ENCODE measurements at regions not wholly inside any gene's neighbourhood (a gene's known extent, or its start where the extent isn't known, plus 50 kb on each side); places are given as distances from the start of the nearest gene placed in this dataset.
A peak's percentile ranks its signal among the peaks of the same experiment; 100 is the strongest.
"Not testable (repeated sequence)": the region's sequence is repeated elsewhere in the genome, so short reads cannot be mapped to it uniquely, and the experiment has no call there.

DNA sequence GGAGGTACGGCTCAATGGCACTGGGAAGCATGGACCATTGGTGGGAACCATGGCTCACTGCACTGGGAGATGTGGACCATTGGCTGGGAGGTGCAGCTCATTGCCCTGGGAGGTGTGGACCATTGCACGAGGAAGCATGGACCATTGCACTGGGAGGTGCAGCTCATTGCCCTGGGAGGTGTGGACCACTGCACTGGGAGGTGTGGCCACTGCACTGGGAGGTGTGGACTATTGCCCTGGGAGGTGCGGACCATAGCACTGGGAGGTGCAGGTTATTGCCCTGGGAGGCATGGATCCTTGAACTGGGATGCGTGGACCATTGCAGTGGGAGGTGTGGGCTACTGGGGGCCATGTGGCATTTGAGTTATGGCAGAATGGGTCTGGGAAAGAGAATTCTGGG is 195.4 kb upstream of the PLGLB1 start:
- H3K4me1 ChIP-seq (ENCODE audit: control insufficient read depth in 1 of 2, low read depth in 2 of 2); DNase-seq (ENCODE audit: low spot score); H3K27ac ChIP-seq; H3K27me3 ChIP-seq (replicated peaks; ENCODE audit: insufficient read depth); ATAC-seq (ENCODE audit: insufficient number of reproducible peaks, low FRiP score, low read depth); H3K9me3 ChIP-seq; H3K4me3 ChIP-seq; H3K36me3 ChIP-seq: not testable (repeated sequence)

DNA sequence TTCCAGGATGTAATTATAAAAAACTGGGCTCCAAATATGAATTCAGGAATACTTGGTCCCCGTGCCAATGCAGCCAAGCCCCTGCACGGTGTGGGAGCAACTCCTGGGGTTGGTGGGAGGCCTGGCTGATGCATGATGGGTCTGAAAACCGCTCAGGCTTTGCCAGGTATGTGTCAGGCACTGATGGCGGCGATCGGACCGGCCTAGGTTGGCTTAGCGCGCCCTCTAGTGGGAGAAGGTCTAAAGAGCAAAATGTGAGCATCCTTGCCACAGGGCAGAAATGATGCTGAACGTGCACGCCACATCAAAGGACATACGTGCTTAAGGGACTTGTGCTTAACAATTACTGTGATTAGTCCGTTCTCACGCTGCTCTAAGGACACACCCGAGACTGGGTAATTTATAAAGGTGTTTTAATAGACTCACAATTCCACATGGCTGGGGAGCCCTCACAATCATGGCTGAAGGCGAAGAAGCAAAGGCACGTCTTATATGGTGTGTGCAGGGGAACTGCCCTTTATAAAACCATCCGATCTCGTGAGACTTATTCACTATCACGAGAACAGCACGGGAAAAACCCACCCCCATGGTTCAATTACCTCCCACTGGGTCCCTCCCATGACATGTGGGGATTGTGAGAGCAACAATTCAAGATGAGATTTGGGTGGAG is 196.2 kb upstream of the PLGLB1 start:
- not testable (repeated sequence) for DNase-seq (ENCODE audit: low spot score); H3K27ac ChIP-seq; H3K36me3 ChIP-seq; H3K4me1 ChIP-seq (ENCODE audit: control insufficient read depth in 1 of 2, low read depth in 2 of 2); H3K4me3 ChIP-seq; H3K9me3 ChIP-seq; H3K27me3 ChIP-seq (replicated peaks; ENCODE audit: insufficient read depth)
- peak; percentile 72 for ATAC-seq (ENCODE audit: insufficient number of reproducible peaks, low FRiP score, low read depth)

DNA sequence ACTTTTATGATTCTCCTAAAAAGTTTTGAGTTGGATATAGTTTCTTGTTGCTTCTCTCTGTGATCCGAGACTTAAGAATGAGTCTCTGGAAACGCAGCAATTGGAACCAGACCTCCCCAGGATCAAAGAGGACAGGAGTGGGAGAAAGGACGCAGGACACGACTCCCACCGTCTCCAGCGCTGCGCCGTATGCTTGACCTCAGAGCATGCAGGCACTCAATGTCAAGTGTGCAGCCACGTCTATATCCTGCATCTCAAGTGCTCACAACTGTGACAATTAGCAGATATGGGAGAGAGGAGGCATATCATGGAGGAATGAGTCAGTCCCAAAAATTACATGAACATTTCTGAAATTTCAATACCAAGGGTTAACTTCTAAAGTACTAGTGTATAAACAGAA is 199.0 kb upstream of the PLGLB1 start:
- H3K36me3 ChIP-seq; DNase-seq (ENCODE audit: low spot score); H3K27ac ChIP-seq; ATAC-seq (ENCODE audit: insufficient number of reproducible peaks, low FRiP score, low read depth); H3K9me3 ChIP-seq; H3K27me3 ChIP-seq (replicated peaks; ENCODE audit: insufficient read depth); H3K4me3 ChIP-seq; H3K4me1 ChIP-seq (ENCODE audit: control insufficient read depth in 1 of 2, low read depth in 2 of 2): not testable (repeated sequence)

DNA sequence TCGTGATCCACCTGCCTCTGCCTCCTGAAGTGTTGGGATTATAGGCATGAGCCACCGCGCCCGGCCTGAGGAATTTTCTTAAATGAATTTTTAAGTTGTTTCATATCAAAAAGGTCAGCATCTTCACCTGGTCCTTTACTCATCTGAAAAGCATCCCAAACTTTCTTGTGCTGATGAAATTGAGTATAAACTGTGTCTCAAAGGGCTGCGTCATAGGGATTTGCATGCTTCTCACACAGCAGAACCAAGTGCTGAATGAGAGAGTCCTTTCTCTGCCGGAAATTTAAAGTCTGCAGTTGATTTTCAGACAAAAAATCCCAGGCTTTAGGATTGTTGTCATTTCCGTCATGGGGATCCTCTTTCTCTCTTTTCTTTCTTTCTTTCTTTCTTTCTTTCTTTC is 200.5 kb upstream of the PLGLB1 start:
- H3K27ac ChIP-seq; H3K27me3 ChIP-seq (replicated peaks; ENCODE audit: insufficient read depth); H3K4me1 ChIP-seq (ENCODE audit: control insufficient read depth in 1 of 2, low read depth in 2 of 2); ATAC-seq (ENCODE audit: insufficient number of reproducible peaks, low FRiP score, low read depth); DNase-seq (ENCODE audit: low spot score); H3K9me3 ChIP-seq; H3K36me3 ChIP-seq; H3K4me3 ChIP-seq: not testable (repeated sequence)

DNA sequence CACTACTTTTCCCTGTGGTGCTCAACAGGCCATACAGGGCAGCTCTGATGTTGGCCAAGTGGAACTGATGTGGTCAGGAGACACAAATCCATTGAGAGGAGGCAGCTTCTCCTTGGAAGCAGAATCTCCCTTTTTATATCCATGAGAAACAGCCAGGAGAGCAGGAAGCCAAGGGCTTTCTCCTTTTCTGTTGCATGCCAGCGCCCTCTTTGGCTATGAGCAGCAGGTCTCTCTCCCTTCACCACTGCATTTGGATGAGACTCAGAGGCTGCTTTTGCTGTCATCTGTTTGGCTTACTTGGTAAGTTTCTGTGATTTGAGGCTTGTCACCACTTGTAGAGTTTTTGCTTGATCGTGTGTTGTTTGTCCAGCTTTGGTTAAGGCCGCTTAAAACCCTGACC is 202.2 kb upstream of the PLGLB1 start:
- DNase-seq (ENCODE audit: low spot score); H3K9me3 ChIP-seq; H3K4me1 ChIP-seq (ENCODE audit: control insufficient read depth in 1 of 2, low read depth in 2 of 2); H3K4me3 ChIP-seq; ATAC-seq (ENCODE audit: insufficient number of reproducible peaks, low FRiP score, low read depth); H3K27me3 ChIP-seq (replicated peaks; ENCODE audit: insufficient read depth); H3K27ac ChIP-seq; H3K36me3 ChIP-seq: not testable (repeated sequence)

- DNase-seq (ENCODE audit: low spot score); H3K36me3 ChIP-seq; H3K9me3 ChIP-seq; H3K4me3 ChIP-seq; H3K4me1 ChIP-seq (ENCODE audit: control insufficient read depth in 1 of 2, low read depth in 2 of 2); H3K27ac ChIP-seq; H3K27me3 ChIP-seq (replicated peaks; ENCODE audit: insufficient read depth): not testable (repeated sequence)
- peak; percentile 65 for ATAC-seq (ENCODE audit: insufficient number of reproducible peaks, low FRiP score, low read depth)
- TF ChIP-seq CTCF (IDR thresholded peaks at IDR 0.05): peak; percentile 72
These were observed 207.5 kb upstream of the PLGLB1 start for GRCh38 chr2:87229091-87229689.

DNA sequence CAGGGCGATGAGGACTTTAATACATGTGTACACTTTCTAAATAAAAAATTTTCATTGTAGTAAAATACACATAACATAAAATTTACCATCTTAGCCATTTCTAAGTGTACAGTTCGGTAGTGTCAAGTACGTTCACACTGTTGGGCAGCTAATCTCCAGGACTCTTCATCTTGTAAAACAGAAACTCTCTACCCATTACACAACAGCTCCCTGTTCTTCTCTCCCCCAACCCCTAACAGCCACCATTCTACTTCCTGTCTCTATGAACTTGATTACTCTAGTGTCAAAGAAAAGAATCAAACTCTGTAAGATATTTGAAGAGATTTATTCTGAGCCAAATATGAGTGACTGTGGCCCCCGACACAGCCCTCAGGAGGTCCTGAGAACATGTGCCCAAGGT is 208.3 kb upstream of the PLGLB1 start:
- H3K4me1 ChIP-seq (ENCODE audit: control insufficient read depth in 1 of 2, low read depth in 2 of 2); H3K27ac ChIP-seq; H3K27me3 ChIP-seq (replicated peaks; ENCODE audit: insufficient read depth); H3K36me3 ChIP-seq; DNase-seq (ENCODE audit: low spot score); H3K4me3 ChIP-seq; H3K9me3 ChIP-seq; ATAC-seq (ENCODE audit: insufficient number of reproducible peaks, low FRiP score, low read depth): not testable (repeated sequence)

GRCh38 chr2:87235333-87235981 is 213.8 kb upstream of the PLGLB1 start:
- H3K4me3 ChIP-seq; H3K36me3 ChIP-seq; ATAC-seq (ENCODE audit: insufficient number of reproducible peaks, low FRiP score, low read depth); DNase-seq (ENCODE audit: low spot score); H3K4me1 ChIP-seq (ENCODE audit: control insufficient read depth in 1 of 2, low read depth in 2 of 2); H3K27me3 ChIP-seq (replicated peaks; ENCODE audit: insufficient read depth); H3K9me3 ChIP-seq; H3K27ac ChIP-seq: not testable (repeated sequence)

DNA sequence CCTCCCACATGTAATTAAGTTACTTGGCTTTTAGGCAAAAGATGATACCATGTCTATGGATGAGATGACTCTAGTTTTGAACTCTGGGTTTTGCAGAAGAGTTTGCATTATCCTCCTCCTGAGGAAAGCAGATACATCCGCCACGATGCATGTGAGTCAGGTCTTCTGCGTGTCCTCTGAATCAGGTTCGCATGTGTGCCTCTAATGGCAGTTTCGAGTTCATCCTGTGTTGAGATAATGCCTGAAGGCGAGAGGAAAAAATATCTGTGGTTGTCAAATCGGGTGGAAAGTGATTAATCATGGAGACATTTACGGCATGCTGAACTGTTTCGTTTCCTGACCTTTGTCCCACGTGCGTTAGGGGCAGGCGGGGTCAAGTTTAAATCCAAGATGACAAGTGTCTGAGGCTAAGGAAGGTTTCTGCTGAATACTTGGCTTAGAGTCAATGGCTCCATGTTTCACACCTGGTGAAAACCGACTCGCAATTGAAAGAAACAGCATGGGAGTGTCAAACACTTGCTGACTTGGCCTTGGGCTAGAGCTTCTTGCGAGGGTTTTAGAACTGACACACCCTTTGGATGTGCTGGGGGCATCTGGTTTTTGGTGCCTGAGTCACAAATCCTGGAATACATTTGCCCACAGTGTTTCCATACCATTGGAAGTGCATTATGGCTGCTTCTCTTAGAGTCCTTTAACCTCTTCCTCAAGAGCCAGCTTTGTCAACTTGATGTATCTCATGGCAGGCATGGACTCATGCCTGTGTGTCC is 216.1 kb upstream of the PLGLB1 start:
- not testable (repeated sequence) for H3K9me3 ChIP-seq; ATAC-seq (ENCODE audit: insufficient number of reproducible peaks, low FRiP score, low read depth); H3K4me3 ChIP-seq; H3K27ac ChIP-seq; H3K27me3 ChIP-seq (replicated peaks; ENCODE audit: insufficient read depth); H3K4me1 ChIP-seq (ENCODE audit: control insufficient read depth in 1 of 2, low read depth in 2 of 2); H3K36me3 ChIP-seq; DNase-seq (ENCODE audit: low spot score)

DNA sequence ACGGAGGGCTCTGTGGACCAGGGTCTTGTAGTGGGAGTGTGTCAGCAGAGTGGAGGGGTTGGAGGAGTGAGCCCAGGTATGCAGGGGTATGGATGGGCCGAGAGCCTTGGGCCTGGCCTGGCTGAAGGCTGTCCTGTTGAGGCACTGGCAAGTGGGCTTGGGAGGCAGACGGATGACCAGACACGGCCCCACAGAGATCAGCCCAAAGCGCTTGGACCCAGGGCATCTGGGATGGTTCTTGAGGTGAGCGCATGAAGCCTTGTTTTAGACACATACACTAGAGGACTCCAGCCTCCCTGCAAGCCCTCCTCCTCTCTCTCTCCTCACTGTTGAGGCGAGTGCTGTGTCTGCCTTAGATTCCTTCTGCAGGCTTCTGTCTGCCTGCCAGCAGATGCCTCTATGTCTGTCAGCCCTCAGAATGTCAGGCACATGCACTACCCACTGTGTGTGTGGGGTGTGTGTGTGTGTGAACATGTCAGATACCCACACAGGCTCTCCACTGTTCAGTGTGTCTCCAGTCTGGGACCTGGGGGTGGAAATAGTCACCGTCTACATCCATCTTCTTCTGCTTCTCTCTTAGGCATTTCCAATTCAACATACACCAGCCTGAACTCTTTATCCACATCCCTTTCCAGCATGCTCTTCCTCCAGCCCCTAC is 218.0 kb upstream of the PLGLB1 start:
- H3K4me3 ChIP-seq; DNase-seq (ENCODE audit: low spot score); H3K27ac ChIP-seq; ATAC-seq (ENCODE audit: insufficient number of reproducible peaks, low FRiP score, low read depth); H3K9me3 ChIP-seq; H3K36me3 ChIP-seq; H3K4me1 ChIP-seq (ENCODE audit: control insufficient read depth in 1 of 2, low read depth in 2 of 2); H3K27me3 ChIP-seq (replicated peaks; ENCODE audit: insufficient read depth): not testable (repeated sequence)

Data from thoracic aorta (tissue), 2 donors.